HL-60 (cell line): ENCODE measurements at regions not wholly inside any gene's neighbourhood (a gene's known extent, or its start where the extent isn't known, plus 50 kb on each side); places are given as distances from the start of the nearest gene placed in this dataset.

Experiments used
- GABPA ChIP-seq: IDR thresholded peaks from 2 replicates; pipeline ENCODE4 v1.6.1; 2012; ENCODE audit warnings: low read depth
- POLR2AphosphoS5 ChIP-seq: IDR thresholded peaks from 2 replicates; pipeline ENCODE4 v1.6.1; 2012; ENCODE audit warnings: low read depth
- SPI1 ChIP-seq: IDR thresholded peaks from 2 replicates; pipeline ENCODE4 v1.6.1; 2012; ENCODE audit warnings: low read depth, mild to moderate bottlenecking, borderline replicate concordance
- TF ChIP-seq, protein P1 (sequence below): IDR thresholded peaks from 2 replicates; pipeline ENCODE4 v1.6.1; 2012; ENCODE audit warnings: low read depth; ENCODE audit not compliant: insufficient replicate concordance
- TF ChIP-seq, protein P2 (sequence below): IDR thresholded peaks from one replicate; pipeline ENCODE4 v1.5.1; 2011; ENCODE audit warnings: low read length, control low read depth, inconsistent platforms; ENCODE audit not compliant: insufficient read depth

DNA sequence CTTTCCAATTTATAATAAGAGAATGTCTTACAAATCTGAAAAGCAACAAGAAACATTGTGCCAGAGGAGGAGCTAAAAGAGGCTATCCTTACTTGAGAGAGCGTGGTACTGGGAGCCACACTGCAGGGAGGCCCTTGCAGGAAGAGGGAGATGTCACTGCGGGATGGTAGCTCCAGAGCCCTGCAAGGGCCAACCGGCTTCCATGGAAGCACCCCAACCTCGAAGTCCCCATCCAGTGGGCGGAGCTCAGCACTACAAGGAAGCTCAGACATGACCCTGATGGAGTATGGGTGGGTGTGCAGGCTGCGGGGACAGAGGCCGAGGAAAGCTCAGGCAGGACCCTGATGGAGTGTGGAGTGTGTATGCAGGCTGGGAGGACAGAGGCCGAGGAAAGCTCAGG is 57.8 kb upstream of the RPS6KA2 start:
- TF ChIP-seq, protein P1, sequence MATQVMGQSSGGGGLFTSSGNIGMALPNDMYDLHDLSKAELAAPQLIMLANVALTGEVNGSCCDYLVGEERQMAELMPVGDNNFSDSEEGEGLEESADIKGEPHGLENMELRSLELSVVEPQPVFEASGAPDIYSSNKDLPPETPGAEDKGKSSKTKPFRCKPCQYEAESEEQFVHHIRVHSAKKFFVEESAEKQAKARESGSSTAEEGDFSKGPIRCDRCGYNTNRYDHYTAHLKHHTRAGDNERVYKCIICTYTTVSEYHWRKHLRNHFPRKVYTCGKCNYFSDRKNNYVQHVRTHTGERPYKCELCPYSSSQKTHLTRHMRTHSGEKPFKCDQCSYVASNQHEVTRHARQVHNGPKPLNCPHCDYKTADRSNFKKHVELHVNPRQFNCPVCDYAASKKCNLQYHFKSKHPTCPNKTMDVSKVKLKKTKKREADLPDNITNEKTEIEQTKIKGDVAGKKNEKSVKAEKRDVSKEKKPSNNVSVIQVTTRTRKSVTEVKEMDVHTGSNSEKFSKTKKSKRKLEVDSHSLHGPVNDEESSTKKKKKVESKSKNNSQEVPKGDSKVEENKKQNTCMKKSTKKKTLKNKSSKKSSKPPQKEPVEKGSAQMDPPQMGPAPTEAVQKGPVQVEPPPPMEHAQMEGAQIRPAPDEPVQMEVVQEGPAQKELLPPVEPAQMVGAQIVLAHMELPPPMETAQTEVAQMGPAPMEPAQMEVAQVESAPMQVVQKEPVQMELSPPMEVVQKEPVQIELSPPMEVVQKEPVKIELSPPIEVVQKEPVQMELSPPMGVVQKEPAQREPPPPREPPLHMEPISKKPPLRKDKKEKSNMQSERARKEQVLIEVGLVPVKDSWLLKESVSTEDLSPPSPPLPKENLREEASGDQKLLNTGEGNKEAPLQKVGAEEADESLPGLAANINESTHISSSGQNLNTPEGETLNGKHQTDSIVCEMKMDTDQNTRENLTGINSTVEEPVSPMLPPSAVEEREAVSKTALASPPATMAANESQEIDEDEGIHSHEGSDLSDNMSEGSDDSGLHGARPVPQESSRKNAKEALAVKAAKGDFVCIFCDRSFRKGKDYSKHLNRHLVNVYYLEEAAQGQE = no peak
- TF ChIP-seq GABPA (no peak), POLR2AphosphoS5 (no peak), SPI1 (no peak)
- TF ChIP-seq, protein P2, sequence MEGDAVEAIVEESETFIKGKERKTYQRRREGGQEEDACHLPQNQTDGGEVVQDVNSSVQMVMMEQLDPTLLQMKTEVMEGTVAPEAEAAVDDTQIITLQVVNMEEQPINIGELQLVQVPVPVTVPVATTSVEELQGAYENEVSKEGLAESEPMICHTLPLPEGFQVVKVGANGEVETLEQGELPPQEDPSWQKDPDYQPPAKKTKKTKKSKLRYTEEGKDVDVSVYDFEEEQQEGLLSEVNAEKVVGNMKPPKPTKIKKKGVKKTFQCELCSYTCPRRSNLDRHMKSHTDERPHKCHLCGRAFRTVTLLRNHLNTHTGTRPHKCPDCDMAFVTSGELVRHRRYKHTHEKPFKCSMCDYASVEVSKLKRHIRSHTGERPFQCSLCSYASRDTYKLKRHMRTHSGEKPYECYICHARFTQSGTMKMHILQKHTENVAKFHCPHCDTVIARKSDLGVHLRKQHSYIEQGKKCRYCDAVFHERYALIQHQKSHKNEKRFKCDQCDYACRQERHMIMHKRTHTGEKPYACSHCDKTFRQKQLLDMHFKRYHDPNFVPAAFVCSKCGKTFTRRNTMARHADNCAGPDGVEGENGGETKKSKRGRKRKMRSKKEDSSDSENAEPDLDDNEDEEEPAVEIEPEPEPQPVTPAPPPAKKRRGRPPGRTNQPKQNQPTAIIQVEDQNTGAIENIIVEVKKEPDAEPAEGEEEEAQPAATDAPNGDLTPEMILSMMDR = no peak
